HEK293 (cell line): ENCODE measurements at regions not wholly inside any gene's neighbourhood (a gene's known extent, or its start where the extent isn't known, plus 50 kb on each side); places are given as distances from the start of the nearest gene placed in this dataset.

Experiments
- CTCF ChIA-PET: fragments of 350-600 bp; formaldehyde crosslinking; extraction: SDS; loops from one replicate; lab custom pipeline; 2021; ENCODE audit warnings: antibody characterized with exemption; lab: Yijun Ruan, JAX
- POLR2A ChIA-PET: fragments of 300-600 bp; formaldehyde crosslinking; extraction: SDS; loops from one replicate; lab custom pipeline; 2020; ENCODE audit warnings: antibody characterized with exemption, inconsistent platforms; lab: Yijun Ruan, JAX
- H3K27ac ChIP-seq: fragments of 200-500 bp; sonication (Bioruptor generic); 2 replicates; pipeline ENCODE4 v1.5.1; 2014; ENCODE audit warnings: low read depth, low read length, control low read depth, inconsistent platforms; ENCODE audit errors: extremely low read depth
- H3K36me3 ChIP-seq, 2 experiments: fragments of 200-500 bp in 1 of 2; sonication (Bioruptor generic) in 1 of 2; 1 replicate in 1 of 2; 2 replicates in 1 of 2; pipeline ENCODE4 v1.5.1; 2014 to 2017; ENCODE audit warnings: inconsistent platforms in 2 of 2, low read length in 2 of 2; ENCODE audit not compliant: control insufficient read depth in 2 of 2, insufficient read depth in 1 of 2
- H3K4me1 ChIP-seq: fragments of 200-500 bp; sonication (Bioruptor generic); 2 replicates; pipeline ENCODE4 v1.5.1; 2014; ENCODE audit warnings: mild to moderate bottlenecking, low read length, inconsistent platforms; ENCODE audit not compliant: control insufficient read depth, insufficient read depth
- H3K4me3 ChIP-seq: 2 replicates; pipeline ENCODE4 v1.5.1; 2011; ENCODE audit warnings: low read depth, mild to moderate bottlenecking, control low read depth, low read length, moderate library complexity
- H3K9me3 ChIP-seq: fragments of 200-500 bp; sonication (Bioruptor generic); 2 replicates; pipeline ENCODE4 v1.5.1; 2014; ENCODE audit warnings: low read depth, low read length, inconsistent platforms; ENCODE audit not compliant: control insufficient read depth, insufficient read depth
- BCL11A ChIP-seq: fragments of 450-650 bp; formaldehyde crosslinking; IDR thresholded peaks from 2 replicates; pipeline ENCODE4 v1.5.1; 2016; ENCODE audit warnings: low read depth, missing biosample characterization, missing genetic modification characterization
- PRDM10 ChIP-seq: fragments of 450-650 bp; formaldehyde crosslinking; IDR thresholded peaks from 2 replicates; pipeline ENCODE4 v1.5.1; 2016; ENCODE audit warnings: missing biosample characterization, missing genetic modification characterization
- SP7 ChIP-seq: fragments of 450-650 bp; formaldehyde crosslinking; IDR thresholded peaks from 2 replicates; pipeline ENCODE4 v1.5.1; 2016; ENCODE audit warnings: missing biosample characterization, missing genetic modification characterization
- TSHZ1 ChIP-seq: fragments of 450-650 bp; formaldehyde crosslinking; IDR thresholded peaks from 2 replicates; pipeline ENCODE4 v1.5.1; 2016; ENCODE audit warnings: missing biosample characterization, missing genetic modification characterization, borderline replicate concordance
- YY1 ChIP-seq: fragments of 450-650 bp; formaldehyde crosslinking; IDR thresholded peaks from 2 replicates; pipeline ENCODE4 v1.5.1; 2018; ENCODE audit warnings: missing biosample characterization, missing genetic modification characterization
- ZNF10 ChIP-seq: fragments of 450-650 bp; formaldehyde crosslinking; IDR thresholded peaks from 2 replicates; pipeline ENCODE4 v1.5.1; 2017; ENCODE audit warnings: missing biosample characterization, missing genetic modification characterization
- ZNF138 ChIP-seq: fragments of 450-650 bp; formaldehyde crosslinking; IDR thresholded peaks from 2 replicates; pipeline ENCODE4 v1.5.1; 2016; ENCODE audit warnings: missing biosample characterization, missing genetic modification characterization, borderline replicate concordance
- ZNF292 ChIP-seq: fragments of 450-650 bp; formaldehyde crosslinking; IDR thresholded peaks from 2 replicates; pipeline ENCODE4 v1.5.1; 2016; ENCODE audit warnings: low read depth, missing biosample characterization, missing genetic modification characterization, borderline replicate concordance
- ZNF341 ChIP-seq: fragments of 450-650 bp; formaldehyde crosslinking; IDR thresholded peaks from 2 replicates; pipeline ENCODE4; 2016; ENCODE audit warnings: low read depth, missing biosample characterization, missing genetic modification characterization
- ZNF560 ChIP-seq: fragments of 450-650 bp; formaldehyde crosslinking; IDR thresholded peaks from 2 replicates; pipeline ENCODE4 v1.5.1; 2017; ENCODE audit warnings: missing biosample characterization, missing genetic modification characterization, borderline replicate concordance
- ZNF610 ChIP-seq: fragments of 450-650 bp; formaldehyde crosslinking; IDR thresholded peaks from 2 replicates; pipeline ENCODE4 v1.5.1; 2016; ENCODE audit warnings: missing biosample characterization, missing genetic modification characterization, borderline replicate concordance
- ZNF639 ChIP-seq: fragments of 450-650 bp; formaldehyde crosslinking; IDR thresholded peaks from 2 replicates; pipeline ENCODE4 v1.5.1; 2016; ENCODE audit warnings: missing biosample characterization, missing genetic modification characterization
- ZNF670 ChIP-seq: fragments of 450-650 bp; formaldehyde crosslinking; IDR thresholded peaks from 2 replicates; pipeline ENCODE4 v1.5.1; 2016; ENCODE audit warnings: missing biosample characterization, missing genetic modification characterization, low read depth
- ZNF704 ChIP-seq: fragments of 450-650 bp; formaldehyde crosslinking; IDR thresholded peaks from 2 replicates; pipeline ENCODE4 v1.5.1; 2016; ENCODE audit warnings: missing biosample characterization, missing genetic modification characterization
- ZSCAN18 ChIP-seq: fragments of 450-650 bp; formaldehyde crosslinking; IDR thresholded peaks from 2 replicates; pipeline ENCODE4 v1.5.1; 2016; ENCODE audit warnings: missing biosample characterization, missing genetic modification characterization

- no peaks in the 10 kb centered on the region for H3K36me3 ChIP-seq
- no peak overlapping the region for H3K27ac ChIP-seq
- peak; percentile 82 for TF ChIP-seq ZNF341 (tag by site-specific recombination)
- TF ChIP-seq ZNF292 (tag by site-specific recombination) = no peak
- H3K9me3 ChIP-seq = no peaks in the 10 kb centered on the region
- H3K4me3 ChIP-seq = no peak overlapping the region
- ChIA-PET CTCF (no interaction called here), POLR2A (no interaction called here)
- H3K4me1 ChIP-seq = peaks cover 3% of the 10 kb centered on the region; the same call in 1 of the 2 replicates
These were observed 74.0 kb upstream of the PODXL start for GRCh38 chr7:131630427-131630826.

- Histone ChIP-seq H3K36me3 (no peaks in the 10 kb centered on the region), H3K4me3 (no peak overlapping the region), H3K27ac (no peak overlapping the region), H3K9me3 (no peaks in the 10 kb centered on the region), H3K4me1 (peaks cover 3% of the 10 kb centered on the region; the same call in 1 of the 2 replicates)
- POLR2A ChIA-PET = no interaction called here
- TF ChIP-seq SP7 = no peak
- no peak for TF ChIP-seq ZNF639
- no peak for TF ChIP-seq ZNF138 (tag by site-specific recombination)
- no peak for TF ChIP-seq ZNF670 (tag by site-specific recombination)
- CTCF ChIA-PET = interaction anchor here (0.6 kb wide), 1 partner anchor 63 kb away, joined by 4 read pairs; no protein-coding TSS in a partner anchor
These were observed 72.9 kb upstream of the PODXL start for GRCh38 chr7:131629217-131629882.

GRCh38 chr7:131628634-131629033 lies 72.2 kb upstream of the PODXL start:
- H3K9me3 ChIP-seq = no peaks in the 10 kb centered on the region
- H3K36me3 ChIP-seq = no peaks in the 10 kb centered on the region
- peaks cover 3% of the 10 kb centered on the region; the same call in 1 of the 2 replicates for H3K4me1 ChIP-seq
- POLR2A ChIA-PET = no interaction called here
- CTCF ChIA-PET = interaction anchor here (1.0 kb wide), 1 partner anchor 84 kb away, joined by 3 read pairs; no protein-coding TSS in a partner anchor
- no peak overlapping the region for H3K27ac ChIP-seq
- no peak overlapping the region for H3K4me3 ChIP-seq
- TF ChIP-seq ZNF341 (tag by site-specific recombination) (no peak), TSHZ1 (tag by site-specific recombination) (no peak), ZNF10 (tag by site-specific recombination) (no peak), ZNF560 (tag by site-specific recombination) (no peak), BCL11A (no peak), ZSCAN18 (no peak), YY1 (tag by site-specific recombination) (no peak), ZNF610 (tag by site-specific recombination) (no peak), PRDM10 (tag by site-specific recombination) (no peak), ZNF704 (tag by site-specific recombination) (no peak)
- TF ChIP-seq, all 188 proteins: peak for 0
